Right lobe of liver (tissue), 4 donors: ENCODE measurements at regions not wholly inside any gene's neighbourhood (a gene's known extent, or its start where the extent isn't known, plus 50 kb on each side); places are given as distances from the start of the nearest gene placed in this dataset.

Source experiments
- POLR2A ChIP-seq: fragments of 450-650 bp; IDR thresholded peaks from one replicate; pipeline ENCODE4 v1.6.1; 2017; ENCODE audit warnings: antibody characterized with exemption, mild to moderate bottlenecking
- TF ChIP-seq, protein P1 (sequence below), 4 donors: fragments of 200-600 bp in 3 of 4; fragments of 450-650 bp in 1 of 4; IDR thresholded peaks; one replicate each; pipeline versions ENCODE4 v1.5.1 to v1.8.0; 2016 to 2022; ENCODE audit warnings: antibody characterized with exemption in 4 of 4, mild to moderate bottlenecking in 2 of 4
- donor health status: DM: no; HTN: no; CAD: no.
- donor health status: DM: no; HTN: no; CAD: no.
- donor health status: DM: no; HTN: yes; CAD: no.

DNA sequence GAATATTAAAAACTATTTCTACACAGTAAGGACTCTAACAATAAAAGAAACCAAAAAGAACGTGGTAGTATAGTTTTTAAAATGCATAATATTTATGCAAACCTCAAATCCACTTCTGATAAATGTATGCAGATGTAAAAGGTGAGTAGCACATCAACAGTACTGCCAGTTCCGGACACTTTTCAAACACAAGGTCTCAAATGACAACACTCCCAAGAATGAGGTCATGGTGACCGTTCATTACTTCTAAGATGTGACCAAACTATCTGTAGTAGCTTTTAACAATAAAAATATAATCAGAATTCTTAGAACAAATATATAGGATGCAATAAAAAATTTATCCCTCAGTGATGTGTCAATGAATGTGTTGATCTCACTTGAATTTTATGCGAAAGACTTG lies 238.7 kb upstream of the NREP start:
- TF ChIP-seq, protein P1, sequence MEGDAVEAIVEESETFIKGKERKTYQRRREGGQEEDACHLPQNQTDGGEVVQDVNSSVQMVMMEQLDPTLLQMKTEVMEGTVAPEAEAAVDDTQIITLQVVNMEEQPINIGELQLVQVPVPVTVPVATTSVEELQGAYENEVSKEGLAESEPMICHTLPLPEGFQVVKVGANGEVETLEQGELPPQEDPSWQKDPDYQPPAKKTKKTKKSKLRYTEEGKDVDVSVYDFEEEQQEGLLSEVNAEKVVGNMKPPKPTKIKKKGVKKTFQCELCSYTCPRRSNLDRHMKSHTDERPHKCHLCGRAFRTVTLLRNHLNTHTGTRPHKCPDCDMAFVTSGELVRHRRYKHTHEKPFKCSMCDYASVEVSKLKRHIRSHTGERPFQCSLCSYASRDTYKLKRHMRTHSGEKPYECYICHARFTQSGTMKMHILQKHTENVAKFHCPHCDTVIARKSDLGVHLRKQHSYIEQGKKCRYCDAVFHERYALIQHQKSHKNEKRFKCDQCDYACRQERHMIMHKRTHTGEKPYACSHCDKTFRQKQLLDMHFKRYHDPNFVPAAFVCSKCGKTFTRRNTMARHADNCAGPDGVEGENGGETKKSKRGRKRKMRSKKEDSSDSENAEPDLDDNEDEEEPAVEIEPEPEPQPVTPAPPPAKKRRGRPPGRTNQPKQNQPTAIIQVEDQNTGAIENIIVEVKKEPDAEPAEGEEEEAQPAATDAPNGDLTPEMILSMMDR (IDR thresholded peaks at IDR 0.05) = no peak
- no peak for TF ChIP-seq POLR2A
